Medulla oblongata (tissue), 1 donor: ENCODE measurements at regions not wholly inside any gene's neighbourhood (a gene's known extent, or its start where the extent isn't known, plus 50 kb on each side); places are given as distances from the start of the nearest gene placed in this dataset.
A peak's percentile ranks its signal among the peaks of the same experiment; 100 is the strongest.
"Not testable (repeated sequence)": the region's sequence is repeated elsewhere in the genome, so short reads cannot be mapped to it uniquely, and the experiment has no call there.

Source experiments
- DNase-seq: peaks from one replicate; pipeline ENCODE4 v3.0.0-alpha.2; 2015; ENCODE audit errors: extremely low spot score

DNA sequence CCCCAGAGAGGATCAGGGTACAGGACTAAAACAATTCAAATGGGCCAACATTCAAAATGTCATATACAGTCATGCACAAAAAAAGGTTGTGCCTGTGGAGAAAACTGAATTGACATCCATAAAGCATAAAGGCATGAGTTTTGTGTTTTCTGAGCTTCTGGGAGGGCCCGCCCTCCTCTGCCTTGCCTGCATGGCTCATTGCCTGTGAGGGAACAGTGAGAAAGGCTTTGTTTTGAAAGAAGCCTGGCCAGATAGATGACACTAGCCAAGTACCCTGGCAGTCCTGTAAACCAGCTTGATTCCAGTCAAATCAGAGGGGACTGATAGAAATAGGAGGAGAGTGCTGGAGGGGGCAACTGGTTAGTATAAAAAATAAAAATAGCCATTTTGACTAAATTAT lies 194.3 kb downstream of the KIT start:
- DNase-seq, result peak; percentile 70

DNA sequence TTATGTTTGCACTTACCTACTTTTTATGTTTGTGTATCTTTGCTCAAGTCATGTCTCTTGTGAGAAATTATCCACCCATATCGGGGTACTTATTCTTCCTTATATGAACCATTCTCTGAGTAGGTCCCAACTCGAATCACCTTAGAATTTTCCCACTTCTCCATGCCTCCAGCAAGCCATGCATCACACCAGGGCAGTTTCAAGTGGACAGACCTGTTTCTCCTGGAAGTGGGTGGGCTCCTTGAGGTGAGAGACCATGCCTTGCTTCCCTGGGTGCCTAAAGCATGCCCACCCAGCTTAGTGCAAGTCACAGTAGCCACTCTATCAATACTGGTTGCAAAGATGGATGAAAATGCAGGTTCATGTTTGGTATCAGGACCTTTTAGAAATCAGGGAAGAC lies 187.2 kb downstream of the KIT start:
- no peak for DNase-seq

DNA sequence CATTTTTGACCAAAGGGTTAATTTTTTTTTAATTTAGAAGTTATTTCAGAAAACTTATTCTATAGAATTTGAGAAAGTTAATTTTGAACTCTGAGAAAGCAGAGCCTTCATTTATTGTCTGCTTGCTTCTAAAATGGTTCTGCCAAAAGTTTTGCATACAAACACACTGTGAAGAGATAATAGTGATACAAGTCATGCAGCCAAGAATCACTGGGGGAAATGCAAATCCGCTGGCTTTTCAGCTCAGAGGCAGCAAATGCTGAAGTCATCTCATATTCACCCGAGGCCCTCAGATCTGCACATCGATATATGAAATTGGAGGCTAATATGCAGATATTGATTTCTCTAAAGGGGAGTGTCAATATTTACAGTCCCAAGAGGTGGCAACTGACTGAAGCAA lies 186.2 kb downstream of the KIT start:
- DNase-seq, result no peak

DNA sequence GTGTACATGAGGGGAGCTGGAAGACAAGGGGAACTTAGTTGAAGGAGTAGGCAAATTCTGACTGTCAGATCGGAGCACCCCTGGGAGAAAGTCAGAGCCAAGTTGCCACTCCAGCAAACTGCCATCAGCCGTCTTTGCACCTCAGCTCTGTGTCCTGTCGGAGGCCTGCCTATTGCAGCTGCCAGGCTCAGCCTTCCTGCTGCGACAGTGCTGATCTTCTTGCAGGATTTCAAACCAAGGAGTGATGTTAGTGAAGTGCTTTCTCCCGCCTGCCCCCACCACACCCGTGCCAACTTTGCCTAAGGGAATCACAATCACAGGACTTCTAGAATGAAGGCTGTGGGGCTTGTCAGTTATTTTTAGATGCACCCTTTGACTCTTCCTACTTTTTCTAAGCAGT lies 185.3 kb downstream of the KIT start:
- no peak for DNase-seq

DNA sequence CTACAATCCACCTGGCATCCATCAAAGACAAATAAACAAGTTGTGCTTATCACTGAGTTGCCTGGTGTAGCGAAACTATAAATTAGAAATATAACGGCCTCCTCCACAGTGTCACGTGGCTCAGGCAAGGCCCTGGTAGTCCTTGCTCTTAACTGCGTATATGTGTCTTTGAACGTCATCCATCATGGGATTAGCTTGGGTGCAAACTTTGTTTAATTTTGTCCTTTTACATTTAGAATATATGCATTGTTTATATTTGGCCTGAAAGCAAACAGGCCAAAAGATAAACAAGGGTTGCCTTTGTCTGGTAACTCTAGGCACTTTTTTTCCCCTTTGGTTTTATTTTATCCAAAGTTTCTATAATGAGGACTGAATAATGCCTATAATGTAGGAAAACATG lies 184.9 kb downstream of the KIT start:
- DNase-seq, result no peak

DNA sequence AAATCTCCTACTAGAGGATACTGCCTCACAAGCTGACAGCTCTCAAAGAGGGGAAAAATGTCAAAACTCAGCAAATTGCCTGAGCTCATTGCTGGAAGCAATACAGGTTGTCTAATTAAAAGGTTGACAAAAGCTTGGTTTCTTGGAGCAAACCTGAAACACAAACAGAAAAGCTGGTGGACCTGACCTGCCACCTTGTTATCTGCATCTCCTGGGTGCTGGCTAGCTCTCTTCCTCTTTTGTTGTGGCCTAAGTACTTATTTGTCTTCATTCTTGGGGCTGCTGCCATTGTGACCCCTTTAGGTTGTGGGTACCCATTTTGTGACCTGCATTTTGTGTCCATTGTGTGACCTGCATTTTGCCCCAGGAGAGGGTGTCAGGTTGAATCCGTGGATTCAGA lies 184.5 kb downstream of the KIT start:
- no peak for DNase-seq

DNA sequence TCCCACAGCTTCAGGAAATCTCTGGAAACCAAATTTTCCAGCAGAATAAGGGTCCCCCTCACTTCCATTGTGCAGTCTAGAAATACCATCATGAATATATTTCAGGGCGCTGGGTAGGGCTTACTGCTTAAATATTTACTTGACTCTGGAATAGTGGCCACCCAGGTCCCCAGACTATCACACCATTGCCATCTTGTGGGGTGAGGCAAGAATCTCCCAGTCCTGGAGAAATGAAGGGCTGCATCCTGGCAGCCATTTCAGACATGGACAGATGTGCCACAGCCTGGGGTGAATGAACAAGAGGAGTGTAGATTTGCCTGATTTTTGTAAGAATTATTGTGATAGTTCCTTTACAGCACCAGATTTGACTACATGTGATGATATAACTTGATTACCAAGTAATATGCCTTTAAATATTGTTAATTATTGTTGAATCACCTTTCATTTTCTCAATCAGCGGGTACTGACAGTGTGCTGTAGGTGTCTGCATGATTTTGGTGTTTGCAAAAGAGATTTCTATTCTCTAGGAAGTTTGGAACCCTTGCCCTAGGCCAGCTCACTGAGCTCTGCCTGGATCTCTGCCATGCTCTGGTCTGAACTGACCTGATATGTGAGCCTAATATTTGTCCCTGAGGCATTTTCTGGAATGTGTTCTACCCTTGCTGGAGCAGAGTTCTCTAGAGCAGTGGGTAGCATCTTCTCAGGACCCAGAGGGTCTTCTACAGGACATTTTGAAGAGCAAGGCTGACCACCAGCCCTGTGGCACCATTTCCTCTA lies 183.4 kb downstream of the KIT start:
- DNase-seq, result peak; percentile 70

DNA sequence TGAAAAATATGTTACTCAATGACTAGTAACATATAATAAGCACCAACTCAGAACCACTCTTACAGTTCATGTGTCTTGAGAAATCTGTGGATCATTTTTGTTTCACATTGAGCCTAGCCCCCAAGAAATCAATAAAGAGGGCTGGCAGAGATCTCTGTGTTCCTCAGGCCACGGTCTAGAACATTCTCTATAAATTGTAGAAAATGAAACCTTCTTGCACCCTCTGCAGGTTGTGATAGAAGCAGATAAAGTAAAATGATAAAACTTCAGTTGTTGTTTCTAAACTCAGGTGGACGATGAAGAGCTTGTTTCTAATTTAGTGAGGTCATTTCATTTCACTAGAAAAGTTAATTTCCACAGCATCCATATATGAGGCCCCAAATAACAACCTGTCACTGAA lies 182.7 kb downstream of the KIT start:
- no peak for DNase-seq

DNA sequence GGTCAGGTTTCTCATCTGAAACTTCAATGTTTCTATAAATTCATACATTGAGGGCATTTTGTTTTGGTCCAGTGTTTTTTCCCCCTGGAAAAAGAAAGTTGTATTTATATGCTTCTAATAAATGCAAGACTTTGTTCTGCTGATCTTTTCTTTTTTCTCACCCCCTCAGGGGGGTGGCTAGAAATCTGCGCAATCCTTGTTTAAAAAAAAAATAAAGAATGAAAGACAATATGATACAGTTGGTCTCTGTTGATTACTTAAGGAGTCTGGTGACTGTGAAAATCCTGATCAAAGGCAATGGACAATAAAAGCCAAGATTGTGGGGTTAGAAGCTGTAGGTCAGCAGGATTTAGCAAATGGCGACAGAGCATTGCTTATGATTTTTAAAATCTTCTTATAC lies 180.5 kb downstream of the KIT start:
- DNase-seq, result no peak

DNA sequence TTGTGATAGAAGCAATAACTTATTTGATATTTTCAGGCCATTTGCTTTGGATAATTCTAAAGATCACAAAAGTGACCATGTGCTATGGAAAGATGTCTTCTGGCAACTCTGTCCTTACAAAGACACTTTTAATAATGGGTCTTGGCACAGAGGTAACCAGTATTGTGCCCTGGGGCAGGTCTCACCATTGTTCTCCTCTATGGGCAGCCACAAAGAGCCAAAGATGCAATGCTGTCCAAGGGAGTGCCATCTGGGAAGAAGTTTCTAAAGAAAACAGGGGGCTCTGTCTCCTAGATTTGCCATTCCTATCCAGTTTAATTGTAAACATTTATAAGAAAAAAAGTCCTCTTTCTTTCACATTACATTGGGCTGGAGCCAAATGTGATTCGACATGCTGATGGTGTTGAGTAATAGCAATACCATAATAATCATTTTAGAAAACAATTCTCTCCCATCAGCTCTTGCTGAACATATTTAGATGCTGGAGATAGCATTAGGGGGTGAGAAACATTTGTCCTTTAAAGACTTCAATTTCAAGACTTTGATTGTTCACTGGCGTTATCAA lies 179.9 kb downstream of the KIT start:
- DNase-seq, result no peak

DNA sequence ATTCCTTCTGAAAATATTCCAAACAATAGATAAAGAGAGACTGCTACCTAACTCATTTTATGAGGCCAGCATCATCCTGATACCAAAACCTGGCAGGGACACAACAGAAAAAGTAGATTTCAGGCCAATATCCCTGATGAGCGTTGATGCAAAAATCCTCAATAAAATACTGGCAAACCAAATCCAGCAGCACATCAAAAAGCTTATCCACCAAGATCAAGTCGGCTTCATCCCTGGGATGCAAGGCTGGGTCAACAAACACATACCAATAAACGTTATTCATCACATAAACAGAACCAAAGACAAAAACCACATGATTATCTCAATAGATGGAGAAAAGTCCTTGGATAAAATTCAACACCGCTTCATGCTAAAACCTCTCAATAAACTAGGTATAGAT lies 170.6 kb downstream of the KIT start:
- DNase-seq, result not testable (repeated sequence)

DNA sequence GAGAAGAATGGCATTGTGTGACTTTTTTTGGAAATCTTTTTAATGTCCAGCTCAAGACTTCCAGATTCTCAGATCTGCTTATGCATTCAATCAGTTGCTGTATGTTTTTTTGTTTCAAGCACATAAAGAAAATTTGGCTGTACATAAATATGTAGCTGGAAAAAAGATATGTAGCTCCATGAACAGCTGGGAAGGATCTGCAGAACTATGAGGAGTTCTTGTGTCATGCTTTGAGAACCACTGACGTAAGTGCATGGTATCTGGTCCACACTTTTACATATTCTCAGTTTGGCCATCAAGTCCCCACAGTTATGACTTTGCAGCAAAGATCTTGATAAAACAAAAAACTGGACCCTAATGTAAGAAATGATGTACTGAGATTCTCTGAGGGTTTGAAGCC lies 165.9 kb downstream of the KIT start:
- DNase-seq, result no peak

DNA sequence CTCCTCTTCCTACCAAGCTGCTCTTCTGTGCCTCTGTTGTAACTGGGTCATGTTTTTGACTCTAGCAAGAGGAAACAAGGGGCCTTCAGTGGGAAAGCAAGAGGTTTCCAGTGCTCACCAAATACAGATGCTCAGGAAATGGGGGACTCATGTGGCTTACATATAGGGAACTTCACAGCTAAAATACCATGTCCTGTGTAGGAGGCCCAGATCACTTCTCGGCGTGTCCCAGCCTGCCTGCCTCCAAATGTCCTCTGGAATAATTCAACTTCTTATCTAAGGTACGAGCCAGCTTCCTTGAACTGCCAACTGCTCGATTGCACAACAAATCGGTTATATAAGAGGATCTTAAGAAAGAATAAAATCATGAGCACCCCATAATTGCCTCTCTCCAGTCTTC lies 161.3 kb downstream of the KIT start:
- DNase-seq, result no peak

DNA sequence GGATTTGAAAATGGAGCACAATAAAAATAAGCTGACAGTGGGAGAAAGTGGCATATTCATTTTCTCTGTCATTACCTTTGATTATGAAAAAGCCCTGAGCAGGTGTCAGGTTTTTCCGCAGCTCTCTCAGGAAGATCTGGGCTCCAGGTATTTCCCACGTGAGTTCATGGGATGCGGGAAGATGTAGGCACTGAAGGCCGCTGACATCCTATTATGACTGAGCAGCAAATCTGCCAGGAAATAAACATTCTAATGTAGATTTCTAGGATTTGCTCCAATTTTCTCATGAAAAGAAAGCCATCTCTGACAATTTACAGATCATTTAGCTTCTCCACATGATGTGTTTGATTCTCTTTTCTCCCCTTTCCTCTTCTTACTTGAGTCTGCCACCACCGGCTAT lies 160.7 kb downstream of the KIT start:
- DNase-seq, result no peak

DNA sequence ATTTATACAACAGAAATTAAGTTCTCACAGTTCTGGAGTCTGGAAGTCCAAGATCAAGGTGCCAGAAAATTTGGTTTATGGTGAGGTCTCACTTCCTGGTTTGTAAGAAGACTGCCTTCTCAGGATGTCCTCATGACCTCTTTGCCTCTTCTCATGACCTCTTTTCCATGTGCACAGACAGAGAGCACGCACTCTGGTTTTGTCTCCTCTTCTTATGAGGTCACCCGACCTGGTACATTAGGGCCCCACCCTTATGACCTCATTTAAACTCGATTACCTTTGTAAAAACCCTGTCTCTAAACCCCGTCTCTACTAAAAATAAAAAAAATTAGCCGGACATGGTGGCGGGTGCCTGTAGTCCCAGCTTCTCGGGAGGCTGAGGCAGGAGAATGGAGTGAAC lies 155.9 kb downstream of the KIT start:
- no peak for DNase-seq

DNA sequence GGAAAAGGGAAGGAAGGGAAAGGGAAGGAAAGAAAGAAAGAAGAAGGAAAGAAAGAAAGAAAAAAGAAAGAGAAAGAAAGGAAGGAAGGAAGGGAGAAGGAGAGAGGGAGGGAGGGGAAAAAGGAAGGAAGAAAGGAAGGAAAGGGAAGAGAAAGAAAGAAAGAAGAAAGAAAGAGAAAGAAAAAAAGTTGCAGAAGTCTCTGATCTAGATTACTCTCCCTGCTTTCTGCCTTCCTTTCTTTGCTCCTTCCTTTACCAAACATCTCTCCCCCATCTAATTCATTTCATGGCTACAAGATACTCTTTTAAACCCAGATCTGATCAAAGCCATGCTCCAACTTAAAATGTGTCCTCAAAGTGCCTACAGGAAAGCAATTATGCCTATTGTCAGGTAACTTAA lies 148.6 kb downstream of the KIT start:
- no peak for DNase-seq

DNA sequence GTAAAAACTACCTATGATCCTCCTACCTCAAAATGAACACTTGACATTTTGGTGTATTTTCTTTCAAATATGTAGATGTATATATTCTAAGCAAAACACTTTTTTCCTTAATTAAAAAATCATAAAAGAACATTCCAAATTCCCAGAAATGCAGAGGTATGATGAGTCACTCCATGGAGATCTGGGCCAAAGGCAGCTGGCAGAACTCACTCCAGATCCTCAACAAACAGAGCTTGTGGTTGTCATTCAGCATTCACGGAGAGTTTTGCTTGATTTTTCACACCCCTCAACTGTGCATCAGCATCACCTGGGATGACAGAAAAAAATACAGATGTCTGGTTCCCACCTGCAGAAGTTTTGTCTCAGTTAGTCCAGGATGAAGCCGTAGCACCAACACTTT lies 144.6 kb downstream of the KIT start:
- no peak for DNase-seq

DNA sequence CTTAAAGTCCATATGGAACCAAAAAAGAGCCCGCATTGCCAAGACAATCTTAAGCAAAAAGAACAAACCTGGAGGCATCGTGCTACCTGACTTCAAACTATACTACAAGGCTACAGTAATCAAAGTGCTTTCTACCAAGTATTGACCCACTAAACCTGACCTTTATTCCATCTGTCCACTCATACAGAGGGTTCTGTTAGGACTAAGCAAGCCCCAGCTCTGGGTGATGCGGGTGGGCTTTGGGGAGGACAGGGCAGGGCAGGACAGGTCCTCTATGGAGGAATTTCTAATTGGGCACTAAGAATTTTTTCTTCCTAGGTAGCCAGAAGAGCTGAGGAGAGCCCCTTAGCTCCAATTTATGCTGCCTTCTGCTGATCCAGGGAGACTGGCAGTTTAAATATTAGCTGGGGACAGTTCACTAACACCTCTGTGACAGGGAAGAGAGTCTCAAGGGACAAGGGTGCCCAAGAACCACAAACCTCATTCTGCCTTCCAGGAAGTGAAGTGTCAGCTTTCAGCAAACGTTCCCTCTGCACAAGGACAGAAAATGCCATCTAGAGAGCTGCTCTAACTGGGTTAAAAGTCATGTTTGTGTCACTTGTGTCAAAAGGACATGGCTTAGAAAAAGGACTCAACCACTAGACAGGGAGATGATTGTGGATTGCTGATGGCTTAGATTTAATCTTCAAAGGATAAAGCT lies 143.2 kb downstream of the KIT start:
- DNase-seq, result no peak

DNA sequence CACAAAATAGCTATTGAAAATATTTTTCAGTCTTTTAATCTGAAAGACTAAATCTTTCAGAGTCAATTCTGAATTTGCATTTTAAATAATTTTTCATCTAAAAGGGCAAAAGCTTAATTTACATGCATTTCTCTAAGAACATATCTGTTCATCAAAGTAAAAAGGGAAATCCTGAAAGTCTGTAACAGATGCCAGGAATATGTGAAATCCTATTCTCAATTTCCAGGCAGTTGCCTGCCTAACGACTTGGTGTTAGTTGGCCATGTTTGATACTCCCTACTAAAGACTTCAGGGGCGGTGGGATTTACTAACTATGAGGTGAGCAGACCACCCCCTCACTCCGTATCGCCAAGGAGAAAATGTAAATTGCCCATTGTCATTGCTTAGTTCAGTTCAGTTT lies 136.8 kb downstream of the KIT start:
- no peak for DNase-seq

DNA sequence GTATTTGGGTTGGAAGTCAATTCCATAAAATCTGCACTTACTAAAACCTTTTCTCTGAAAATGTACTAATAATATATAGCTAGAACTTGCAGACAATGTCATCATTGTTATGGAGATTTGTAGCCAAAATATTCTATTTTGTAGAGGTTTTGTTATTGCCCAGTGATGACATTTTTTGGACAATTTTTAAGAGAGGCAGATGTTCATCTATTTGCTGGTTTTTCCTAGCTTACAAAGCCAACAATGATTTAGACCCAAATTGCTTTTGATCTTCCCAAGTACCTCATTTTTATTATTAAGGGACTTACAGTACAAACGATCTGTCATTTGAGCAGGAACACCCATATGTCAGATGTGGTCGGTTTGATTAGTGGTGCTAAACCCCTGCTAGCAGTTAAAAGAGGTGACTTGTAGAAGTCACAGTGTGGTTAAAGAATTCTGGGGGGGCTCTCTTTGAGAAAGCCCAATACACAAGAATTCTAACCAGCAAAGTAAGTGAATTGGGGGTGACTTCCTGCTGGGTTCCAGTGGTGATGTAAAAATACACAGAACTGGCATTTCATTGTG lies 136.2 kb downstream of the KIT start:
- no peak for DNase-seq
